ENCODE measurements at regions not wholly inside any gene's neighbourhood (a gene's known extent, or its start where the extent isn't known, plus 50 kb on each side); places are given as distances from the start of the nearest gene placed in this dataset.

GRCh38 chr6:126698732-126699240 lies 358.9 kb downstream of the CENPW start:
- Histone ChIP-seq H3K36me3 (no peaks in the 10 kb centered on the region), H3K4me1 (no peaks in the 10 kb centered on the region), H3K9me3 (no peaks in the 10 kb centered on the region), H3K4me3 (no peak overlapping the region), H3K27ac (no peak overlapping the region), H3K27me3 (no peaks in the 10 kb centered on the region)
- ATAC-seq (no peak), DNase-seq (no peak)
- TF ChIP-seq, protein P1, sequence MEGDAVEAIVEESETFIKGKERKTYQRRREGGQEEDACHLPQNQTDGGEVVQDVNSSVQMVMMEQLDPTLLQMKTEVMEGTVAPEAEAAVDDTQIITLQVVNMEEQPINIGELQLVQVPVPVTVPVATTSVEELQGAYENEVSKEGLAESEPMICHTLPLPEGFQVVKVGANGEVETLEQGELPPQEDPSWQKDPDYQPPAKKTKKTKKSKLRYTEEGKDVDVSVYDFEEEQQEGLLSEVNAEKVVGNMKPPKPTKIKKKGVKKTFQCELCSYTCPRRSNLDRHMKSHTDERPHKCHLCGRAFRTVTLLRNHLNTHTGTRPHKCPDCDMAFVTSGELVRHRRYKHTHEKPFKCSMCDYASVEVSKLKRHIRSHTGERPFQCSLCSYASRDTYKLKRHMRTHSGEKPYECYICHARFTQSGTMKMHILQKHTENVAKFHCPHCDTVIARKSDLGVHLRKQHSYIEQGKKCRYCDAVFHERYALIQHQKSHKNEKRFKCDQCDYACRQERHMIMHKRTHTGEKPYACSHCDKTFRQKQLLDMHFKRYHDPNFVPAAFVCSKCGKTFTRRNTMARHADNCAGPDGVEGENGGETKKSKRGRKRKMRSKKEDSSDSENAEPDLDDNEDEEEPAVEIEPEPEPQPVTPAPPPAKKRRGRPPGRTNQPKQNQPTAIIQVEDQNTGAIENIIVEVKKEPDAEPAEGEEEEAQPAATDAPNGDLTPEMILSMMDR (IDR thresholded peaks at IDR 0.05), result no peak
- intact Hi-C loops (cut with DNase I), result no loop called here

DNA sequence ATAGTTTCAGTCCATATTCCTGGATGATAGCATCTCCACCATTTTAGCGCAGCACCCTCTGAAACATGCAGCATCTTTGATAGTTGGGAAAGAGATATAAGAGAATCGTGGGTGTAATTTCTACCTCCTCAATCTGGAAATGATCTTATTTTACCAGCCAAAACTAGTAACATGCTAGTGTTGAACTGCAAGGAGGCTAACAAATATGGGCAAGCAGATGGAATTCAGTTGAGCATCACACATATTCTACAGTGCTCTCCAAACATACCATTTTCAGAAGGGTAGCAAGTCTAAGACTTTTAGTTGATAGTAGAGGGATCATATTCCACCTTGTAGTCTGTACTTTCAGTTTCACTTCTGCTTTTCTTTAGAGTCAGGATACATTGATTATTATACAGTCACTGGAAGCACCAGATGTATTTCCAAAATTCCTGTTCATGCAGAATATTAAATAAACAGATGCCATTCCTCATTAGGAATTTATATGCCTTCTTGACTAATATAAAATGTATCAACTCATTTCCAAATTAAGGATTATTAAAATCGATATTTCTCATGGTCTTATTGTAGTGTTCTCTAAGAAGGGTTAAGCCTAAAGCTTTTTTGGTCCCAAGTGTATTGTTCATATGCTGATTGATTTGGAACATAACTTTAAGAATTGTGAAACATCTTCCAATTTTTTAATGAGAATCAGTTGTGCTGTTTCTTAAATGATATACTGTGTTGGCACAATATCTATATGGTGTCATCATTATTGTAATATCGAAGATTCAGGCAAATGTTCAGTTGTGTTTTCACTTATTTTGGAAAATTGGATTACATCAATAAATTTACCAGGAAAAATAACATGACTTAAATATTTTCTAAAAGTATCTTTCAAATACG lies 362.0 kb downstream of the CENPW start:
- TF ChIP-seq, protein P1 (IDR thresholded peaks at IDR 0.05), result no peak
- no peaks in the 10 kb centered on the region for H3K27me3 ChIP-seq
- DNase-seq, result no peak
- H3K4me3 ChIP-seq, result no peak overlapping the region
- no peaks in the 10 kb centered on the region for H3K4me1 ChIP-seq
- H3K27ac ChIP-seq, result no peak overlapping the region
- intact Hi-C loops (cut with DNase I), result no loop called here
- ATAC-seq, result no peak
- H3K9me3 ChIP-seq, result no peaks in the 10 kb centered on the region
- no peaks in the 10 kb centered on the region for H3K36me3 ChIP-seq

GRCh38 chr6:126716032-126716431 lies 376.1 kb downstream of the CENPW start:
- ATAC-seq (no peak), DNase-seq (no peak)
- TF ChIP-seq, protein P1 (IDR thresholded peaks at IDR 0.05), result no peak
- Histone ChIP-seq H3K27me3 (no peaks in the 10 kb centered on the region), H3K36me3 (no peaks in the 10 kb centered on the region), H3K27ac (no peak overlapping the region), H3K9me3 (no peaks in the 10 kb centered on the region), H3K4me1 (no peaks in the 10 kb centered on the region), H3K4me3 (no peak overlapping the region)
- intact Hi-C loops (cut with DNase I), result no loop called here

GRCh38 chr6:126716826-126717509 lies 377.1 kb downstream of the CENPW start:
- peak in 1 of 4 donors; percentile 42 for DNase-seq
- ATAC-seq, result peak; percentile 92
- Histone ChIP-seq H3K27ac (no peak overlapping the region), H3K36me3 (no peaks in the 10 kb centered on the region), H3K9me3 (no peaks in the 10 kb centered on the region), H3K27me3 (no peaks in the 10 kb centered on the region), H3K4me3 (no peak overlapping the region), H3K4me1 (no peaks in the 10 kb centered on the region)
- TF ChIP-seq, protein P1 (IDR thresholded peaks at IDR 0.05), result no peak
- intact Hi-C loops (cut with DNase I), result no loop called here
